ENCODE measurements at regions not wholly inside any gene's neighbourhood (a gene's known extent, or its start where the extent isn't known, plus 50 kb on each side); places are given as distances from the start of the nearest gene placed in this dataset.

- no TSS peak for BruUV-seq (replicated peaks)
- Histone ChIP-seq H3K4me3 (no peak overlapping the region), H3K79me2 (ENCODE audit: control insufficient read depth, insufficient read depth, low read length) (no peaks in the 10 kb centered on the region), H2AFZ (ENCODE audit: low read depth, low read length) (no peak overlapping the region), H3K4me1 (replicated peaks in 1 of 2; ENCODE audit: control insufficient read depth in 2 of 2, insufficient read depth in 2 of 2, low read length in 2 of 2) (no peaks in the 10 kb centered on the region), H3K4me2 (ENCODE audit: insufficient read depth, low read length) (no peak overlapping the region), H3K36me3 (ENCODE audit: control insufficient read depth, insufficient read depth, low read length) (no peaks in the 10 kb centered on the region), H3K9me3 (replicated peaks; ENCODE audit: control insufficient read depth, insufficient read depth, low read depth, low read length) (no peaks in the 10 kb centered on the region), H3K27me3 (ENCODE audit: control insufficient read depth in 2 of 2, insufficient read depth in 2 of 2, low read length in 2 of 2) (peaks cover 3 to 22% of the 10 kb centered on the region in 2 experiments; a peak in 4 of 5 replicates), H4K20me1 (replicated peaks; ENCODE audit: control insufficient read depth, insufficient read depth, low read length) (0 out of 2 replicates have a peak, but pooled peaks cover 4% of the 10 kb centered on the region), H3K27ac (ENCODE audit: extremely low read depth, low read depth, low read length) (no peak overlapping the region), H3K9ac (ENCODE audit: insufficient read depth in 1 of 2, low read depth in 2 of 2, low read length in 2 of 2) (no peak overlapping the region; a peak in 1 of 4 replicates), H3K9me1 (ENCODE audit: control insufficient read depth, insufficient read depth, low read length) (no peaks in the 10 kb centered on the region)
- FAIRE-seq (no peak), DNase-seq (ENCODE audit: extremely low read depth in 1 of 4, low spot score in 3 of 4) (no peak), ATAC-seq (no peak)
- ChIA-PET CTCF (ENCODE audit: low intra/inter-chr PET ratio) (no interaction called here), POLR2A (no interaction called here)
- in situ Hi-C loops (cut with MboI) (no loop called here), intact Hi-C loops (cut with micrococcal nuclease) (no loop called here)
- TF ChIP-seq RBM15 (IDR thresholded peaks at IDR 0.05; ENCODE audit: insufficient read depth, low read length) (no peak), PTRF (tag; IDR thresholded peaks at IDR 0.05) (no peak), CTBP1 (IDR thresholded peaks at IDR 0.05; ENCODE audit: borderline replicate concordance) (no peak), TRIM24 (IDR thresholded peaks at IDR 0.05) (no peak), ZBTB7A (IDR thresholded peaks at IDR 0.05; ENCODE audit: borderline replicate concordance, control insufficient read depth, low read depth, low read length) (no peak), HDAC3 (IDR thresholded peaks at IDR 0.05; ENCODE audit: borderline replicate concordance, partially characterized antibody) (no peak), NEUROD1 (IDR thresholded peaks at IDR 0.05; ENCODE audit: borderline replicate concordance, low read depth, low read length, partially characterized antibody) (no peak), PHB (CRISPR knock-in tag; IDR thresholded peaks at IDR 0.05) (no peak), DLX4 (CRISPR knock-in tag; IDR thresholded peaks at IDR 0.05) (no peak)
- WGBS (ENCODE audit: insufficient coverage, low coverage, missing lambda C conversion rate) = 0% methylated on average over 3 of the region's 3 CpGs
Observed at GRCh38 chr2:122009561-122009960, 254.1 kb downstream of the TSN start.
